ENCODE measurements at regions not wholly inside any gene's neighbourhood (a gene's known extent, or its start where the extent isn't known, plus 50 kb on each side); places are given as distances from the start of the nearest gene placed in this dataset.
"Not testable (repeated sequence)": the region's sequence is repeated elsewhere in the genome, so short reads cannot be mapped to it uniquely, and the experiment has no call there.

DNA sequence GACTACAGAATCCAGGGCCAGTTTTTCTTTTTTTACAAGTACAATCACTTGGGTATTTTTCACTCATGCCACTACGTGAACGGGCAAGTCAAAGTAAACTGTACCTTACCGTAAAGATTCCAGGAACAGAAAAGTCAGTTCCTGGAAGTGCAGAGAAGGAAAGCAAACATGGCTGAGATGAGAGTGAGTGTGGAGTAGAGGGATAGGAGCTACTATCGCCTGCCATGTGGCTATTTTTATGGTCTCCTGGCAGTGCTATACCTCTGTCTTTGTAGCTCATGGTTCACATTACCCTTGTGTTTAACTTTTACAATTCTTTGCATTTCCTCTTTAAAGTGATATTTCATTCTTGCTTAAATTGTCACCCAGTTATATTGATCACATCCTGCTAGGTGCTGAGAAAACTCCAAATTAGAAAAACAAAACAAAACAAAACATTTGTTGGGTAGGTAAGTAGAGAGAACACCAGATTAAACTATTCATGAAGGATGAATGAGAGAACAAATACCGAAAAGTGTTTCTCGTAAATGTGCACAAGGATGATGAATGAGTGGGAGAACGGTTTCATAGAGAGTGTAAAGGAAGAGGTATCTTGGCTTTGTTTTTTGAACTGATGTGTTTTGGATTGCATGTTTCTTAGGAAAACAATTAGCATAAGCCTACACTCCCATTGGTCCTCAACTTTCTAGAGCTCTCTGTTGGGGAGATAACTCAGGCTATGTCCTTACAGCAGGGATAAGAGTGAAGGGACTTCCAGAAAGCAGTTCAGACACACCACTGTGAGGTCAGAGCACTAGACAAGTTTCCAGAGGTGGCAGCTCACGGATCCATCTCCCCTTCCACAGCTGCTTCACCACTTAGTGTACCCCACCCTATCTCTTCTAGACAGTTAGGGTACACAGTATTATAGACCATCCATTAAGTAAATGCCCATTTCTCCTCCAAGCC lies 163.7 kb downstream of the IPO8 start:
- no peaks in the 10 kb centered on the region for H3K9me3 ChIP-seq
- no peak for DNase-seq (ENCODE audit: low spot score in 2 of 2)
- no peak overlapping the region for H3K27ac ChIP-seq
- H3K27me3 ChIP-seq, result no peaks in the 10 kb centered on the region
- TF ChIP-seq, protein P1, sequence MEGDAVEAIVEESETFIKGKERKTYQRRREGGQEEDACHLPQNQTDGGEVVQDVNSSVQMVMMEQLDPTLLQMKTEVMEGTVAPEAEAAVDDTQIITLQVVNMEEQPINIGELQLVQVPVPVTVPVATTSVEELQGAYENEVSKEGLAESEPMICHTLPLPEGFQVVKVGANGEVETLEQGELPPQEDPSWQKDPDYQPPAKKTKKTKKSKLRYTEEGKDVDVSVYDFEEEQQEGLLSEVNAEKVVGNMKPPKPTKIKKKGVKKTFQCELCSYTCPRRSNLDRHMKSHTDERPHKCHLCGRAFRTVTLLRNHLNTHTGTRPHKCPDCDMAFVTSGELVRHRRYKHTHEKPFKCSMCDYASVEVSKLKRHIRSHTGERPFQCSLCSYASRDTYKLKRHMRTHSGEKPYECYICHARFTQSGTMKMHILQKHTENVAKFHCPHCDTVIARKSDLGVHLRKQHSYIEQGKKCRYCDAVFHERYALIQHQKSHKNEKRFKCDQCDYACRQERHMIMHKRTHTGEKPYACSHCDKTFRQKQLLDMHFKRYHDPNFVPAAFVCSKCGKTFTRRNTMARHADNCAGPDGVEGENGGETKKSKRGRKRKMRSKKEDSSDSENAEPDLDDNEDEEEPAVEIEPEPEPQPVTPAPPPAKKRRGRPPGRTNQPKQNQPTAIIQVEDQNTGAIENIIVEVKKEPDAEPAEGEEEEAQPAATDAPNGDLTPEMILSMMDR (IDR thresholded peaks at IDR 0.05), result no peak
- intact Hi-C loops (cut with DNase I), result no loop called here
- no peaks in the 10 kb centered on the region for H3K4me1 ChIP-seq
- H3K4me3 ChIP-seq, result no peak overlapping the region
- H3K36me3 ChIP-seq, result no peaks in the 10 kb centered on the region

DNA sequence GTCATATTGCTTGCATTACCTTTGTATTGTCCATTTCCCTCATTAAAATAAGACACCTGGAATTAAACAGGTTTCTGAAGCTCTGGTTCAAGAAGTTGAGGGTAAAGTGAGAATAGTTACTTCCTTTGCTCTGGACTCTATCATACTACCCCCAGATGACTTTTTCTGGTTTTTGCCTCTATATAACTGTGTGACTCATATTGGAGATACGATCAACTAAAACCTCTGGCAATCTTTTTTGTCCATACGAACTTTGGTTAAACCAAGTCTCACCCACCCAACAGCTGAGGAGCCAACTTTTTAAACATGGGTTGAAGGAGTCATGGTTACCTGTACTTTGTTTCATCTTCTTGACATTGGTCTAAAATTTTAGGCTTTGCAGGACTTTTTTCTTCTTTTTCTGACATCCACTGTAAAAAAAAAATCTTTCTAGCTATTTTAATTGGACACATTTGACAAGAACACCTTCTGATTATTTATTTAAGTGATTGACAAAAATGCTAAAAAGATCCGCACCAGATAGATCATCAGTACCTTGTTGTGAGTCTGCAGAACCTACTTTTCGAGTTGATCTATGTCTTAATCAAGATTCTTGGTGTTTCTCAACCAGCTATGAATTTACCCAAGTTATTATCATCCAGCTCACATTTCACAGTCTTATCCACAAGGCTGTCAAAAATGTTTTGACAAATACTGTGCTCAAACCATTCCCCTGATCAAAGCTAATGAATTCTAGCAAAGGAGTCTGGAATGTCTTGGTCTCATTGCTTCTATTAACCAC lies 166.0 kb downstream of the IPO8 start:
- TF ChIP-seq, protein P1 (IDR thresholded peaks at IDR 0.05), result no peak
- Histone ChIP-seq H3K9me3 (no peaks in the 10 kb centered on the region), H3K4me1 (no peaks in the 10 kb centered on the region), H3K4me3 (no peak overlapping the region), H3K36me3 (no peaks in the 10 kb centered on the region), H3K27ac (no peak overlapping the region), H3K27me3 (no peaks in the 10 kb centered on the region)
- DNase-seq (ENCODE audit: low spot score in 2 of 2), result no peak
- intact Hi-C loops (cut with DNase I), result no loop called here

DNA sequence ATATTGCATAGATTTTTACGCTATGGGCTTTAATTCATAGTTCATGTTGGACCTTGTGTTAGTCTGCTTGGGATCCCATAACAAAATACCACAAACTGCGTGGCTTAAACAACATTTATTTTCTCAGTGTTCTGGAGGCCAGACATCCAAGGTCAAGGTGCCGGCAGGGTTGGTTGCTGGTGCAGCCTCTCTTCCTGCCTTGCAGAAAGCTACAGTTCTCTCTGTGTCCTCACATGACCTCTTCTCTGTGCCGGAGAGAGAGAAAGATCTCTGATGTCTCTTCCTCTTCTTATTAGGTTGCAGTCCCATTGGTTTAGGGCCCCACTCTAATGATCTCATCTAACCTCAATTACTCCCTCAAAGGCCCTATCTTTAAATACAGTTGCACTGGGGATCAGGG lies 170.5 kb downstream of the IPO8 start:
- Histone ChIP-seq H3K4me1 (no peaks in the 10 kb centered on the region), H3K4me3 (no peak overlapping the region), H3K27ac (no peak overlapping the region), H3K27me3 (no peaks in the 10 kb centered on the region), H3K9me3 (no peaks in the 10 kb centered on the region), H3K36me3 (no peaks in the 10 kb centered on the region)
- TF ChIP-seq, protein P1 (IDR thresholded peaks at IDR 0.05), result no peak
- no peak for DNase-seq (ENCODE audit: low spot score in 2 of 2)
- intact Hi-C loops (cut with DNase I), result no loop called here

DNA sequence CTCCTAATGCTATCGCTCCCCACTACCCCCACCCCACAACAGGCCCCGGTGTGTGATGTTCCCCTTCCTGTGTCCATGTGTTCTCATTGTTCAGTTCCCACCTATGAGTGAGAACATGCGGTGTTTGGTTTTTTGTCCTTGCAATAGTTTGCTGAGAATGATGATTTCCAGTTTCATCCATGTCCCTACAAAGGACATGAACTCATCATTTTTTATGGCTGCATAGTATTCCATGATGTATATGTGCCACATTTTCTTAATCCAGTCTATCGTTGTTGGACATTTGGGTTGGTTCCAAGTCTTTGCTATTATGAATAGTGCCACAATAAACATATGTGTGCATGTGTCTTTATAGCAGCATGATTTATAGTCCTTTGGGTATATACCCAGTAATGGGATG lies 175.4 kb downstream of the IPO8 start:
- not testable (repeated sequence) for H3K9me3 ChIP-seq

DNA sequence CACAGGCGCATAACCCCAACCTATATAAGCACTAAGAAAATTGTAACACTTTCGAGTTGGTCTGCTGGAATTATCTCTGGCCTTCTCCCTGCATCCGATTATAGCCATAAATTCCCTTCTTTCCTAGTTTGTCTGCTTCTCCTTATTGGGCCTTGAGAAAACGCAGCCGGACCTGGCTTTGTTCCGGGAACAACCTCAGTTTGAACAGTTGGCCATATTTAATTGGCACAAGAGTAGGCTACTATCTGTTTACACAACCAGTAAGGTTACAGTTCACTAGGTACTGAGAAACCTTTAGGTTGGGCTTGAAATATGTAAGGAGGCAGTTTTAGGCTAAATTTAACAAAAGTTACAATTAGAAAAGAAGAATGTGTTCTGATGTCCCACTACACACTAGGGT lies 176.1 kb downstream of the IPO8 start:
- H3K27ac ChIP-seq, result no peak overlapping the region
- no peak overlapping the region for H3K4me3 ChIP-seq
- no peaks in the 10 kb centered on the region for H3K4me1 ChIP-seq
- TF ChIP-seq, protein P1 (IDR thresholded peaks at IDR 0.05), result no peak
- intact Hi-C loops (cut with DNase I), result no loop called here
- no peak for DNase-seq (ENCODE audit: low spot score in 2 of 2)
- H3K27me3 ChIP-seq, result no peaks in the 10 kb centered on the region
- H3K36me3 ChIP-seq, result no peaks in the 10 kb centered on the region
- no peaks in the 10 kb centered on the region for H3K9me3 ChIP-seq

More for the DNA sequence above, 175.4 kb downstream of the IPO8 start:
- H3K27ac ChIP-seq; H3K36me3 ChIP-seq; DNase-seq (ENCODE audit: low spot score in 2 of 2); H3K4me3 ChIP-seq; intact Hi-C loops (cut with DNase I); H3K4me1 ChIP-seq; H3K27me3 ChIP-seq: not testable (repeated sequence)

DNA sequence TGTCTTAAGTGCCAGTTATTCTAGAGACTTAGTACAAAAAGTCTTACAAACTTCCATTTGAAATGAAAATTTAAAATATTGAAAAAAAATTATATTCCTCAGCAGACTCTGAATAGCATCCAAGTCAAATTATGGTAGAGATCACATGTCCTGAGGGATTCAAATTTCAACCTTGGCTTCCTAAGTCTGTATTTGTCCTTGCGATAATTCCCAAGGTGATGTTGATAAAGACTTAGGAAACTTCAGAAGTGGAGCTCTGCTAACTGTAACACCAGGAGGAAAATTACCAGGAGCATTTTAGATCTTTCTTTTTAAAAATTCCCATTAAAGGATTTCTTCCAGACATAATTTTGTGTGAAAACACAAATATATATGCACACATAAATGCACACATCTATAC lies 178.3 kb downstream of the IPO8 start:
- H3K36me3 ChIP-seq, result no peaks in the 10 kb centered on the region
- intact Hi-C loops (cut with DNase I), result no loop called here
- no peaks in the 10 kb centered on the region for H3K4me1 ChIP-seq
- H3K4me3 ChIP-seq, result no peak overlapping the region
- no peak overlapping the region for H3K27ac ChIP-seq
- no peak for DNase-seq (ENCODE audit: low spot score in 2 of 2)
- H3K9me3 ChIP-seq, result no peaks in the 10 kb centered on the region
- TF ChIP-seq, protein P1 (IDR thresholded peaks at IDR 0.05), result no peak
- H3K27me3 ChIP-seq, result no peaks in the 10 kb centered on the region

Data from ascending aorta (tissue), 2 donors.